ENCODE measurements at regions not wholly inside any gene's neighbourhood (a gene's known extent, or its start where the extent isn't known, plus 50 kb on each side); places are given as distances from the start of the nearest gene placed in this dataset.
"Not testable (repeated sequence)": the region's sequence is repeated elsewhere in the genome, so short reads cannot be mapped to it uniquely, and the experiment has no call there.

DNA sequence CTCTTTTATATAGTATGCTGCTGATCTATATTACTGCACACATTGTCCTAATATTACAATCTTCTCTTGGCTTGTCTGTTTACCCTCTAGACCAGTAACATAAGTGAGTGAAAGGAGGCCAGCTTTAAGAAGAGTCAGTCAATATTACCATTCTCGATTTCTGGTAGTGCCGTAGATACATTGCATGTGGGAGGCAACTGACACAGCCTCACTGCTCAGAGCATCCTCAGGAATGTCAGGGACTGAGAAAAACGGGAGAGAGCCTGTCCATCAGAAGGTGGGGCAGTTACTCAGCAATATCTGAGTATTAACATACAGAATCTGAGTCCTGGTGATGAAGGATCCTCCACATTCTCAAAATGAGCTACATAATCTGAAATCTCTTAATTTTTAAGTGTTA, 259.9 kb downstream of the GJA1 start:
- Histone ChIP-seq H3K27me3 (no peaks in the 10 kb centered on the region), H3K9me3 (no peaks in the 10 kb centered on the region), H3K27ac (peak overlapping the region; percentile 2 to 46 (median 44)), H3K4me1 (peaks cover 14 to 27% of the 10 kb centered on the region in 2 donors), H3K36me3 (no peaks in the 10 kb centered on the region), H3K4me3 (replicated peaks in 1 of 3) (no peak overlapping the region)
- intact Hi-C loops (cut with DNase I), result no loop called here
- DNase-seq, result no peak
- WGBS, 2 donors, result 79 to 82% methylated on average over 3 of the region's 3 CpGs
- TF ChIP-seq, protein P1, sequence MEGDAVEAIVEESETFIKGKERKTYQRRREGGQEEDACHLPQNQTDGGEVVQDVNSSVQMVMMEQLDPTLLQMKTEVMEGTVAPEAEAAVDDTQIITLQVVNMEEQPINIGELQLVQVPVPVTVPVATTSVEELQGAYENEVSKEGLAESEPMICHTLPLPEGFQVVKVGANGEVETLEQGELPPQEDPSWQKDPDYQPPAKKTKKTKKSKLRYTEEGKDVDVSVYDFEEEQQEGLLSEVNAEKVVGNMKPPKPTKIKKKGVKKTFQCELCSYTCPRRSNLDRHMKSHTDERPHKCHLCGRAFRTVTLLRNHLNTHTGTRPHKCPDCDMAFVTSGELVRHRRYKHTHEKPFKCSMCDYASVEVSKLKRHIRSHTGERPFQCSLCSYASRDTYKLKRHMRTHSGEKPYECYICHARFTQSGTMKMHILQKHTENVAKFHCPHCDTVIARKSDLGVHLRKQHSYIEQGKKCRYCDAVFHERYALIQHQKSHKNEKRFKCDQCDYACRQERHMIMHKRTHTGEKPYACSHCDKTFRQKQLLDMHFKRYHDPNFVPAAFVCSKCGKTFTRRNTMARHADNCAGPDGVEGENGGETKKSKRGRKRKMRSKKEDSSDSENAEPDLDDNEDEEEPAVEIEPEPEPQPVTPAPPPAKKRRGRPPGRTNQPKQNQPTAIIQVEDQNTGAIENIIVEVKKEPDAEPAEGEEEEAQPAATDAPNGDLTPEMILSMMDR (IDR thresholded peaks at IDR 0.05), result no peak
- TF ChIP-seq POLR2A (IDR thresholded peaks at IDR 0.05), result no peak

DNA sequence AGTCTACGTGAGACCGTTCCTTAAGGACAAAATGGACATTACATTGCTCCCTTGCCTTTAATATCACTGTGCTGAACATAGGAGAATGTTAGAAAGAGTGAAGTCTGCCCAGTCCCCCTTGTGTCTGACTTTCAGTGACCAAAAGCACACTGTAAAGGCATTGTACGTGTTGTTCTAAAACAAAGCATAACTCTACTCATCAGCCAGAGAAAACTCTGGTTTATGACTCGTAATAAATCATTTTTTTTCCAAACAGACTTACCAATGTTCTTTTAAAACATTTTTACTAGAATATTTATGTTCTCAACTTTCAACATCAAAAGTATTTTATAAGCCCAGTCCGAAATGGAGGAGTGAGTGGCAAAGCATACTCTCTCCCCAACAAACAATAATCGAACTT, 262.5 kb downstream of the GJA1 start:
- no peak overlapping the region for H3K27ac ChIP-seq
- H3K36me3 ChIP-seq, result no peaks in the 10 kb centered on the region
- H3K4me3 ChIP-seq (replicated peaks in 1 of 3), result no peak overlapping the region
- DNase-seq, result no peak
- 60% methylated on average over 6 of the region's 6 CpGs for WGBS, 2 donors
- H3K4me1 ChIP-seq, result peaks cover 5 to 14% of the 10 kb centered on the region in 2 donors
- H3K27me3 ChIP-seq, result no peaks in the 10 kb centered on the region
- TF ChIP-seq POLR2A (IDR thresholded peaks at IDR 0.05), result no peak
- TF ChIP-seq, protein P1 (IDR thresholded peaks at IDR 0.05), result no peak
- H3K9me3 ChIP-seq, result no peaks in the 10 kb centered on the region
- intact Hi-C loops (cut with DNase I), result no loop called here

DNA sequence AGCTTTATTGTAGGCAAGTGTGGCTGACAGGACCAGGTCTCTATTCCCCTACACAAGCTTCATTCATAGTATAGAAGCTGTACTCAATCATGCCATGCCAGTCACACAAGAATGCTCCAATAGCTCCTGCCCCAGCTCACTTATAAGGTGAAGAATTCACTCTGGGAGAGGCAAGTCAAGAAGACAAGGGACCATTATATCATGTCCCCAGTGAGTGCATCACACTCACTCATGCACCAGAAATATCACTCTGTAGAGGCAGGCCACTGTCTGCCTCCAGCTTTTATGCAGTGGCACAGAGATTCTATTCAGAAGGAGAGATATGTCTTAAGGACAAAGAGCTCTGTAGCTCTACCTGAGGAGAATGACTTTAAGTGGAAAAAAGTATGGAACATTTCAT, 263.2 kb downstream of the GJA1 start:
- Histone ChIP-seq H3K36me3 (no peaks in the 10 kb centered on the region), H3K4me1 (peaks cover 5 to 19% of the 10 kb centered on the region in 2 donors), H3K4me3 (replicated peaks in 1 of 3) (no peak overlapping the region), H3K9me3 (no peaks in the 10 kb centered on the region), H3K27me3 (no peaks in the 10 kb centered on the region), H3K27ac (no peak overlapping the region)
- TF ChIP-seq POLR2A (IDR thresholded peaks at IDR 0.05), result no peak
- TF ChIP-seq, protein P1 (IDR thresholded peaks at IDR 0.05), result no peak
- intact Hi-C loops (cut with DNase I), result no loop called here
- no peak for DNase-seq

DNA sequence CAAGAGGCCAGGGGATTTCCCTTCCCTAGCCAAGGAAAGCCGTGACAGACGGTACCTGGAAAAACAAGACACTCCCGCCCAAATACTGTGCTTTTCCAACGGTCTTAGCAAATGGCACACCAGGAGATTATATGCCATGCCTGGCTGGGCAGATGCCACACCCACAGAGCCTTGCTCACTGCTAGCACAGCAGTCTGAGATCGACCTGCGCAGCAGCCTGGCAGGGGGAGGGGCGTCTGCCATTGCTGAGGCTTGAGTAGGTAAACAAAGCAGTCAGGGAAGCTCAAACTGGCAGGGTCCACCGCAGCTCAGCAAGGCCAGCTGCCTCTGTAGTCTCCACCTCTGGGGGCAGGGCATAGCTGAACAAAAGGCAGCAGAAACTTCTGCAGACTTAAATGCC, 267.7 kb downstream of the GJA1 start:
- H3K4me1 ChIP-seq, result peaks cover 0 to 11% of the 10 kb centered on the region in 2 donors
- H3K9me3 ChIP-seq; H3K27me3 ChIP-seq; H3K36me3 ChIP-seq; intact Hi-C loops (cut with DNase I); H3K4me3 ChIP-seq (replicated peaks in 1 of 3): not testable (repeated sequence)
- WGBS, 2 donors, result 69 to 100% methylated on average over 1 to 8 of the region's 8 CpGs
- peak overlapping the region in 1 of 3 donors; percentile 30 for H3K27ac ChIP-seq
- peak in 1 of 2 donors; percentile 23 for DNase-seq

DNA sequence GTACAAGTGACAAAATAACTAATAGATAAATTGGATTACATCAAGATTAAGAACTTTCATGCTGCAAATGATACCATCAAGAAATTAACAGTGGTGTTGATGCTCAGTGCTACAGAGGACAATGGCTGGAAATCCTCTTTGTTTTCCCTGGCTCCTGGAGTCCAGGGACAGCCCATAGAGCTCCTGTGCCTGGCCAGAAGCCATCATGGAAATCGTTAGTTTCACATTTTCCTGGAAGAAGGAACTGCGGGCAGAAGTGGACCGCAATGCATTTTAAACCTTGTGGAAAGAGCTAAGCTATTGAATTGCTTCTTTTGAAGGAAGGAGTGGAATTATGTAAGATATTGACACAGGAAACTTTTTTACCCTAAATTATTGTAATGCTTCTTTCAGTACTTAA, 276.0 kb downstream of the GJA1 start:
- 66 to 74% methylated on average over 3 of the region's 3 CpGs for WGBS, 2 donors

More for the DNA sequence above, 276.0 kb downstream of the GJA1 start:
- Histone ChIP-seq H3K36me3 (no peaks in the 10 kb centered on the region), H3K27me3 (no peaks in the 10 kb centered on the region), H3K4me1 (no peaks in the 10 kb centered on the region), H3K27ac (no peak overlapping the region), H3K4me3 (replicated peaks in 1 of 3) (no peak overlapping the region), H3K9me3 (no peaks in the 10 kb centered on the region)
- no peak for TF ChIP-seq POLR2A (IDR thresholded peaks at IDR 0.05)
- TF ChIP-seq, protein P1 (IDR thresholded peaks at IDR 0.05), result no peak
- intact Hi-C loops (cut with DNase I), result no loop called here
- no peak for DNase-seq

Data from thyroid gland (tissue), 4 donors.